ENCODE measurements at regions not wholly inside any gene's neighbourhood (a gene's known extent, or its start where the extent isn't known, plus 50 kb on each side); places are given as distances from the start of the nearest gene placed in this dataset.
"Not testable (repeated sequence)": the region's sequence is repeated elsewhere in the genome, so short reads cannot be mapped to it uniquely, and the experiment has no call there.

DNA sequence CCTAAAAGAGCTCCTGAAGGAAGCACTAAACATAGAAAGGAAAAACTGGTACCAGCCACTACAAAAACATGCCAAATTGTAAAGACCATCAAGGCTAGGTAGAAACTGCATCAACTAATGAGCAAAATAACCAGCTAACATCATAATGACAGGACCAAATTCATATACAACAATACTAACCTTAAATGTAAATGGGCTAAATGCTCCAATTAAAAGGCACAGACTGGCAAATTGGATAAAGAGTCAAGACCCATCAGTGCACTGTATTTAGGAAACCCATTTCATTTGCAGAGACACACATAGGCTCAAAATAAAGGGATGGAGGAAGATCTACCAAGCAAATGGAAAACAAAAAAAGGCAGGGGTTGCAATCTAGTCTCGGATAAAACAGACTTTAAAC lies 150.1 kb upstream of the FAT3 start:
- TF ChIP-seq, protein P1, sequence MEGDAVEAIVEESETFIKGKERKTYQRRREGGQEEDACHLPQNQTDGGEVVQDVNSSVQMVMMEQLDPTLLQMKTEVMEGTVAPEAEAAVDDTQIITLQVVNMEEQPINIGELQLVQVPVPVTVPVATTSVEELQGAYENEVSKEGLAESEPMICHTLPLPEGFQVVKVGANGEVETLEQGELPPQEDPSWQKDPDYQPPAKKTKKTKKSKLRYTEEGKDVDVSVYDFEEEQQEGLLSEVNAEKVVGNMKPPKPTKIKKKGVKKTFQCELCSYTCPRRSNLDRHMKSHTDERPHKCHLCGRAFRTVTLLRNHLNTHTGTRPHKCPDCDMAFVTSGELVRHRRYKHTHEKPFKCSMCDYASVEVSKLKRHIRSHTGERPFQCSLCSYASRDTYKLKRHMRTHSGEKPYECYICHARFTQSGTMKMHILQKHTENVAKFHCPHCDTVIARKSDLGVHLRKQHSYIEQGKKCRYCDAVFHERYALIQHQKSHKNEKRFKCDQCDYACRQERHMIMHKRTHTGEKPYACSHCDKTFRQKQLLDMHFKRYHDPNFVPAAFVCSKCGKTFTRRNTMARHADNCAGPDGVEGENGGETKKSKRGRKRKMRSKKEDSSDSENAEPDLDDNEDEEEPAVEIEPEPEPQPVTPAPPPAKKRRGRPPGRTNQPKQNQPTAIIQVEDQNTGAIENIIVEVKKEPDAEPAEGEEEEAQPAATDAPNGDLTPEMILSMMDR (IDR thresholded peaks at IDR 0.05; ENCODE audit: poor library complexity): not testable (repeated sequence)
- not testable (repeated sequence) for TF ChIP-seq EZH2phosphoT487 (IDR thresholded peaks at IDR 0.05; ENCODE audit: low read depth, severe bottlenecking, unreplicated experiment)

Measured in hepatocyte (in vitro differentiated cells).